ENCODE measurements at regions not wholly inside any gene's neighbourhood (a gene's known extent, or its start where the extent isn't known, plus 50 kb on each side); places are given as distances from the start of the nearest gene placed in this dataset.

DNA sequence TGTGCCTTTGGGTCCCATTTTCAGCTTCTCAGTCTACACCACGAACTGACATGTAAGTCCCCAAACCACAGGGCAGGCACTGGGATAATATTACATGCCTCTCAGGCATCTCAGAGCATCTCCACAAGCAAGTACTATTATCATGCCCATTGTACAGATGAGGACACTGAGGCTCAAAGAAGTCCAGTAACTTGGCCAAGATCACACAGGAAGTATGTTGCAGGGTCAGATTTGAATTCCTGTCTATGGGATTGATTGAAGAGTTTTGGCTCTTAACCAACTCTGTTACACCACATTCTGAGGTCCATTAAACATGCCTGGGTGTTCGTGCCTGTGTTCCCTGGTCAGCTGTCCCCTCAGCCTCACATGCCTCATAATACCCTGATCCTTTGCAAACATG lies 319.8 kb downstream of the FOXO1 start:
- H3K27me3 ChIP-seq (ENCODE audit: control insufficient read depth, insufficient read depth, low read length), result no peaks in the 10 kb centered on the region
- no peaks in the 10 kb centered on the region for H3K36me3 ChIP-seq (ENCODE audit: control insufficient read depth, insufficient read depth, low read length)
- DNase-seq (ENCODE audit: low read depth) (no peak), FAIRE-seq (peak; percentile 23)
- TF ChIP-seq, protein P1, sequence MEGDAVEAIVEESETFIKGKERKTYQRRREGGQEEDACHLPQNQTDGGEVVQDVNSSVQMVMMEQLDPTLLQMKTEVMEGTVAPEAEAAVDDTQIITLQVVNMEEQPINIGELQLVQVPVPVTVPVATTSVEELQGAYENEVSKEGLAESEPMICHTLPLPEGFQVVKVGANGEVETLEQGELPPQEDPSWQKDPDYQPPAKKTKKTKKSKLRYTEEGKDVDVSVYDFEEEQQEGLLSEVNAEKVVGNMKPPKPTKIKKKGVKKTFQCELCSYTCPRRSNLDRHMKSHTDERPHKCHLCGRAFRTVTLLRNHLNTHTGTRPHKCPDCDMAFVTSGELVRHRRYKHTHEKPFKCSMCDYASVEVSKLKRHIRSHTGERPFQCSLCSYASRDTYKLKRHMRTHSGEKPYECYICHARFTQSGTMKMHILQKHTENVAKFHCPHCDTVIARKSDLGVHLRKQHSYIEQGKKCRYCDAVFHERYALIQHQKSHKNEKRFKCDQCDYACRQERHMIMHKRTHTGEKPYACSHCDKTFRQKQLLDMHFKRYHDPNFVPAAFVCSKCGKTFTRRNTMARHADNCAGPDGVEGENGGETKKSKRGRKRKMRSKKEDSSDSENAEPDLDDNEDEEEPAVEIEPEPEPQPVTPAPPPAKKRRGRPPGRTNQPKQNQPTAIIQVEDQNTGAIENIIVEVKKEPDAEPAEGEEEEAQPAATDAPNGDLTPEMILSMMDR (IDR thresholded peaks at IDR 0.05; ENCODE audit: insufficient read depth, low read length, severe bottlenecking), result no peak
- no peak overlapping the region for H3K4me3 ChIP-seq (ENCODE audit: low read depth, low read length)

DNA sequence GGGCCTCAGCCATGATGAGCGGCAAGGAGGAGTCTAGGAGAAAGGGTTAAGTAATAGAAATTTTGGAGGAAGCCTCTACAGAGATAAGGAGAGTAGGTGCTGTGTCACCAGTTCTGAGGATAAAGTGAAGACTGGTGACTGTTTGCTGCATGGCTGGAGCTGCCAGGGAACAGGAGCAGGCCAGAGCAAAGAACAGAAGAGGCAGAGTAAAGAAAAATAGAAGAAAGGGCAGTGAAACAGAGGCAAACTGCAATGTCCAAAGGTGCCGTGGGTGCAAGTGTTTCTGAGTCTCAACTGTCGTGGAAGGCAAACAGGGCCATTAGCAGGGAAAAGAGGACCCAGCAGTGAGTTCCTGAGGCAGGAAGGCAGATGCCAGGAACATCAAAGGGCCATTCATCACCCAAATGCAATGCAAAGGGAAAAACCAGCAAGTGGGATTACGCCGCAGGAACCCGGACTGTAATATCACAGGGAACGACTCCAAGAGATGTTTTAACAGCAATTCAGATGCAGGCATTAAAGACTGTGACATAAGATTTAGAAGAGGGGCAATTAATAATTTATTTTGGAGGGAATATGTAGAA lies 318.3 kb downstream of the FOXO1 start:
- no peak for DNase-seq (ENCODE audit: low read depth)
- TF ChIP-seq, protein P1 (IDR thresholded peaks at IDR 0.05; ENCODE audit: insufficient read depth, low read length, severe bottlenecking), result no peak
- Histone ChIP-seq H3K36me3 (ENCODE audit: control insufficient read depth, insufficient read depth, low read length) (no peaks in the 10 kb centered on the region), H3K27me3 (ENCODE audit: control insufficient read depth, insufficient read depth, low read length) (no peaks in the 10 kb centered on the region), H3K4me3 (ENCODE audit: low read depth, low read length) (no peak overlapping the region)
- FAIRE-seq, result no peak

DNA sequence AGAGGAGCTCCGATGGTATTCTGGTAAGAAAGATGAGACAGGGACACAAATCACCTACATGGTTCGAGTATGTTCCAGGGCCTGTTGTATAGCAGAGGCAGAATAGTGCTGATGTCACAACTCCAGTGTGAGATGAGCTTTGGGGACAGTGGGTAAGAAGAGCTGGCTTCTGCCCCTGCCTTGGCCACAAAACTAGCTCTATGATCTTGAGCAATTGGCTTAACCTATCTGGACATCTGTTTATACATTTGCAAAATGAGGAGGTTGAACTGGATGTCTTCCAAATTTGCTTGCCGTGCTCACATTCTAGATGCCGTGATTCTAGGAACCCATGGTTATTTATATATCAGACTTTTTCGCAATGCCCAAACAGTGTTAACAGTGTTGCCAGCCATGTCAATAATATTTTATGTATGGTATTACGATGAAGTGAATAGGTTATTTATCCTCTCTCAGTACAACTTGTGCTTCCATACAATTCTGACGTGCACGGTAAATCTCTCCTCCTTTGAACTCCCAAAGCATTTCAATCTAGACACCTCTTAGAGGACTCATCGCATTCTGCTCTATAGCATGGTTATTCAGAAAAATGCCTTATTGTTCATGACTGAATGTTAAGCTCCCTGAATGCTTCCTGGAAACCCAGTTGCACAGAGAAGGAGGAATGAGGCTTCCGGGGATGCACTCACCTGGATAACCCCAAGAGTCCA lies 316.0 kb downstream of the FOXO1 start:
- Histone ChIP-seq H3K4me3 (ENCODE audit: low read depth, low read length) (no peak overlapping the region), H3K36me3 (ENCODE audit: control insufficient read depth, insufficient read depth, low read length) (no peaks in the 10 kb centered on the region), H3K27me3 (ENCODE audit: control insufficient read depth, insufficient read depth, low read length) (no peaks in the 10 kb centered on the region)
- TF ChIP-seq, protein P1 (IDR thresholded peaks at IDR 0.05; ENCODE audit: insufficient read depth, low read length, severe bottlenecking), result no peak
- FAIRE-seq (no peak), DNase-seq (ENCODE audit: low read depth) (no peak)

DNA sequence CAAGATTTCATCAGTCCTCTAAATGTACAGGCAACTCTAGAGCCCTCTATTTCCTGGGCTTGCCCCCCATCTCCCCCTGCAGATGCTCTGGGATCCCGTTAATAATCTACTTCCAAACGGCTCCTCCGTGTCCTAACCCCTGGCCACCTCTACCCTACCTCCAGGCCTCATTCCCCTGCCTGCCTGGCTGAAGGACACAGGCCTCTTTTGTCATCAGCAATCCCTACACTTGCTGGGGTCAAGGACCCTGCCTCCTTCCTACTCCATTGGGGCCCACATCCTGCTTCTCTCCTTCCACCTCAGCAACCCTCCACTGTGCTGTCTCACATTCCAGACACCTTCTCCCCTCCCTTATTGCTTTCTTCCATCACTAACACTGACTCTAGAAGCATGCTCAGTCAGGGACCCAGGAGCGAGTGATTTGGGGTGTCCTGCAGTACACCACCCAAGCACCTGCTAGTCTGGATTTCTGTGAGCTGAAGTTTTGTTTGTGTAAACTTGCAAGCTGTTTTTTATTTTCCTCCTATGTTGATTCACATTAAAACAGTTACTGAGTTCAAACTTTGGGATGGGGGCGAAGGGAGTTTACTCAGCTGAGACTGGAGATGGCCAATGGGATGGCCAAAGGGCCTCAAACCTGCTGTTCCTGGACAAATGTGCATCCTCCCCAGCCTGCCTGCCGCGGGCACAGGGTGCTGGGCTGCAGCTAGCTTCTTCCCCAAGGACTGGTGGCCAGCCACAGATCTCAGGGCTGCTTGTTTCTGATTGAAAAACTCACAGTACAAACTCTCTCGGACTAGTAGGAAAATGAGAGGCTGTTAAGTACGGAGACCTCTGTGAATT lies 314.7 kb downstream of the FOXO1 start:
- Histone ChIP-seq H3K27me3 (ENCODE audit: control insufficient read depth, insufficient read depth, low read length) (no peaks in the 10 kb centered on the region), H3K36me3 (ENCODE audit: control insufficient read depth, insufficient read depth, low read length) (no peaks in the 10 kb centered on the region), H3K4me3 (ENCODE audit: low read depth, low read length) (no peak overlapping the region)
- FAIRE-seq (no peak), DNase-seq (ENCODE audit: low read depth) (no peak)
- TF ChIP-seq, protein P1 (IDR thresholded peaks at IDR 0.05; ENCODE audit: insufficient read depth, low read length, severe bottlenecking), result no peak

DNA sequence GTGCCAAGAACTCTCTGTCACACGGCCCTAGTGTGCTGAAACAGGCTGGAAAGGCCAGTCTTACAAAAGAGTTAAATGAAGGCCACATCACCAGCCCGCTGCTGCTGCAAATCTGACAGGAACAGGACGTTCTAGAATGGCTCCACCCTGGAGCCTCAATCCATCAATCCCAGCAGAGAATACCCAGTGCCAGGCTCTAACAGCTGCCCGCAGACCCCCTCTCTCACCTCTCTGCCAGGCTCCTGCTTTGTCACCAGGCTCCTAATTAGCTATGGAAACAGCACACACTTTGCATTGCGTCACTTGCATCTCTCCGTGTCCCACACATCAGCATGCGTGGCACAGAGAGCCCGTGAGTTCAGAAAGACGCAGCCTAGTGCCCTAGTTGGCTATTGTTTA lies 314.1 kb downstream of the FOXO1 start:
- H3K27me3 ChIP-seq (ENCODE audit: control insufficient read depth, insufficient read depth, low read length), result no peaks in the 10 kb centered on the region
- no peak overlapping the region for H3K4me3 ChIP-seq (ENCODE audit: low read depth, low read length)
- no peak for DNase-seq (ENCODE audit: low read depth)
- H3K36me3 ChIP-seq (ENCODE audit: control insufficient read depth, insufficient read depth, low read length), result no peaks in the 10 kb centered on the region
- TF ChIP-seq, protein P1 (IDR thresholded peaks at IDR 0.05; ENCODE audit: insufficient read depth, low read length, severe bottlenecking), result no peak
- FAIRE-seq, result no peak

All from bronchial epithelial cell (primary cell).